Amniotic epithelial cell (primary cell): ENCODE measurements at regions not wholly inside any gene's neighbourhood (a gene's known extent, or its start where the extent isn't known, plus 50 kb on each side); places are given as distances from the start of the nearest gene placed in this dataset.
"Not testable (repeated sequence)": the region's sequence is repeated elsewhere in the genome, so short reads cannot be mapped to it uniquely, and the experiment has no call there.

Source experiments
- DNase-seq: peaks from one replicate; pipeline ENCODE4 v3.0.0-alpha.2; 2010; ENCODE audit warnings: low read depth

GRCh38 chr22:26806445-26807175 lies 149.2 kb downstream of the MIAT start:
- no peak for DNase-seq

DNA sequence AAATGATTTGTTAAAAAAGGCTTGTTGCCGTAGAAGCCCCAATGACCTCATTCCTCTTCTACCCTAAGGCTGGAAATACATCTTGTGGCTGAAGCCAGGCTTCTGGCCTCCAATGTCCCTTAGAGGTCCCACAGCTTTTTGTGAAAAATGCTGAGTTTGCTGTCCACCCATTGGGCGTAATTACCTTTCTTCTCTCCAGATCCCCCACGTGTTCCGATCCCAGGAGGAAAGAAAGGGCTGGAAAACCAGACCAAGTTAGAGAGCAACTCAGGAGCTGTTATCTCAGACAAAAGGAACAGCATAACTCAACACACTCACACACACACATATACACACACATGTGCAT lies 154.2 kb downstream of the MIAT start:
- no peak for DNase-seq

DNA sequence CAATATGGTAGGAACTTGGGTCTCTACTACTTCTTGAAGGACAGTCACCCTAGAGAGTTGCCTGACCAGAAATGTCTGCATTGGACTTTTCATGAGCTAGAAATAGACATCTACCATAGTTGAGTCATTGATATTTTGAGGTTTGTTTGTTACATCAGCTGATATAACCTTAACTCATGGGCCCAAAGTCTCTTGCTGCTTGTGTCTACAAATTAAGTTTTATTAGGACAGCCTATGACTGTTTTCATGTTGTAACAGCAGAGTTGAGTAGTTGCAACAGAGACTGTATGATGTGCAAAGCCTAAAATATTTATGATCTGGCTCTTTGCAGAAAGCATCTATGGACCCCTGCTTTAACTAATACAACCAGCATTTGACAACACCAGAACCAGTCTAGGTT lies 155.3 kb downstream of the MIAT start:
- DNase-seq, result peak; percentile 59

DNA sequence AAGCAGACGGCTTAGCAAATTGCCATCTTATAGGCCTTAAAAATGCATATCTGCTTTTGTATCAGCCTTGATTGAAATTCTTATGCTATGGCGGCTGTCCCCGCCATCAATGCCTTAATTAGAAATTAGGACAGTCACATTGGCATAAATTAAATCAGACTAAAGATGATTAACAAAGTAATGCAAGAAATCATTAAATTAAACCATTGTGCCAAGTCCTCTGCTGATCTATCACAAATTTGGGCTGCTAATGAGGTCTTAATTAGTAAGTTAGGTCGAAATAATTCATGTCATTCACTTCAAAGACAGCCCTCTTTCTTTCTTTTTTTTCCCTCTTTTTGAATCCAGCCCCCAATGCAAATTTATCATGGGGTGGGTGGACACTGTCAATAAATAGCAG lies 159.3 kb downstream of the MIAT start:
- DNase-seq, result no peak

DNA sequence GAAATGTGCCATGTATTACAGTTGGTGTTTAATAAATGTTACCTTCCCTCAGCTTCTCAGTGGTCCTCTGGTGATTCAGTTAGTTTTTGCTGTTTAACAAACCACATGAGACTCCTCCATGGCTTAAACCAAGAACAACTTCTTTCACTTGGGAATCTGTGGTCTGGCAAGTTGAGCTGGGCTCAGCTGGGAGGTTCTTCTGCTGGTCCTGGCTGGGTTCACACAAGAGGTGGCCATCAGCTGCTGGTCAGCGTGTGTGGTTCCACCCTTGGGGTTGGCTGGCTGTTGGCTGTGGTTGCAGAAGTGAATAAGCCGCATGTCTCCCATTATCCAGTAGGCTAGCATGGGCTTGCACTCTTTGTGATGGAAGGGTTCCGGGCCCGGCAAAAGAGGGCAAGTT lies 160.5 kb downstream of the MIAT start:
- no peak for DNase-seq

GRCh38 chr22:26821854-26822253 lies 164.5 kb downstream of the MIAT start:
- no peak for DNase-seq

- DNase-seq, result no peak
Measured at GRCh38 chr22:26822313-26822712, 164.9 kb downstream of the MIAT start.

- DNase-seq, result no peak
Measured at GRCh38 chr22:26823966-26824365, 166.6 kb downstream of the MIAT start.

DNA sequence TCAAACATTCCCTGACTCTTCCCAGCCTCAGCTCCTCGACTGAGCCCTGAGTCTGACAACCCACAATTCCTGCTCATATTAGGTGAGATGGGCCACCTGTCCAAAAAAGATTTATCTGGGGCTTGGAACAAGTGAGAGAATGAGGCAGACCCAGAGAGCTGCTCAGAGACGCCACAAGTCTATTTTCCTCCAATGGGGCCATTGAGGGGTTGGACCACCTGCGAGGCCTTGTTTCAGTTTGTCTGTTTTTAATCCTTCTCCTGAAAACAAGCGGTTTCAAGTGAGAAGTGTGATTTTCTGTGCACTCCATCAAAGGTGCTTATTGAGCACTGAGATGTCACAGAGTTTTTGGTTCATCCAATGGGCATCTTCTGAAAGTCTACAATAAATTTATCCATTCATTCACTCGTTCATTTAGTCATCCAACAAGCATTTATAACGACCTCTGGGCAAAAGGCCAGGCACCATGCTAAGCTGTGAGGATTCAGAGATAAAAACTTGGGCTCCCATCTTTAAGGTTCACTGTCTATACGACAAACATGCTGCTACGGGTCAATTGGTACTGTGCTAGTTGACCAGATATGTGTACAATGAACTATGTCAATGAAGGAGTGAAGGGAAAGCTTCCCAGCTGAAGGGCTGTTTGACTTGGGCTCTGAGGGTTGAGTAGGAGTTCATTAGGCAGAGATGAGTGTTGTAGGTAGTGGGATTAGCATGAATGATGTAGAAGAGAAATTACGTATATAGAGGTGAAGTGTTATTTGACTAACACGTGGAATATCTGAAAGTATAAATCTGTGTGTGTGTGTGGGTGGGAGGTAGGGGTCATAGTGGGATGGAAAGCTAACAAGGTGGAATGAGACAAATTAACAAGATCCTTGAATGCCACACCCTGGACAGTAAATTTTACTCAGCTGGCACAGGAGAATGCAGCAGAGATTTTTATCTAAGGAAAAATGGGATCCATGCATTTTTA lies 168.9 kb downstream of the MIAT start:
- DNase-seq, result no peak

- no peak for DNase-seq
Measured at GRCh38 chr22:26827611-26828010, 170.2 kb downstream of the MIAT start.

GRCh38 chr22:26828311-26828710 lies 170.9 kb downstream of the MIAT start:
- no peak for DNase-seq

DNA sequence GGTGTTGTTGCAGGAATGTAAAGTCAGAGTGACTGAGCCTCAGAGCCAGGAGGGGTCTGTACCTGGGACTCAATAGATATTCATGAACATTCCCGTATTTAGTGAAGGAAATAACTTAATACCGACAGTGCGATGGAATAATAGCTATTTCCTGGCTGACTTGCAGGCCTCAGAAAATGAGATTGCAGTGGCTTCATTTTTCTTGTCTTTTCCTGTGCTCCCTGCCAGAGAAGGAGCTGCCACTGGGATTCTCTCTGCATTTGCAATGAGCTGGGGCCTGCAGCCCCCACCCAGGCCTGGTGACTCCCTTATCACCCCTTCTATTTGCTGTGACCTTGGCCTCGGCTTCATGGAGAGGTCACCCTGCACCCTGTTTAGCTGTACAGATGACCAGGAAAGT lies 173.4 kb downstream of the MIAT start:
- no peak for DNase-seq

DNA sequence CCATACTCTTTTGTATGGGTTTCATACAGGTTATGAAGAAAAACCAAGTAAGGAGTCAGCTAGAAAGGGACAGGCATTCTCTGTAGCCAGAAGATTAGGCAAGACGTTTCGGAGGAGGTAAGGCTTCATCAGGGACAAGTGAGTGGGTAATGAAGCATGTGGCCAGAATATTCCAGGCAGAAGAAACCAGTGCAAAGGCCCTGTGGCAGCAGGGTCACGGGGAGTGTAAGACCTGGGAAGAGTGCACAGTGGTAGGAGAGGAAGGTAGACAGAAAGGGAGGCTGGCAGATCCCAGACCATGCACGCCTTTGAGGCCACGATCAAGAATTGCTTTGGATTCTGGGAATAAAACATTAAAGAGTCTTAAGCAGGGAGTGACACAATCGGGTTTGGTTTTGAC lies 177.6 kb downstream of the MIAT start:
- no peak for DNase-seq

- peak; percentile 41 for DNase-seq
Measured at GRCh38 chr22:26835929-26836528, 178.6 kb downstream of the MIAT start.

DNA sequence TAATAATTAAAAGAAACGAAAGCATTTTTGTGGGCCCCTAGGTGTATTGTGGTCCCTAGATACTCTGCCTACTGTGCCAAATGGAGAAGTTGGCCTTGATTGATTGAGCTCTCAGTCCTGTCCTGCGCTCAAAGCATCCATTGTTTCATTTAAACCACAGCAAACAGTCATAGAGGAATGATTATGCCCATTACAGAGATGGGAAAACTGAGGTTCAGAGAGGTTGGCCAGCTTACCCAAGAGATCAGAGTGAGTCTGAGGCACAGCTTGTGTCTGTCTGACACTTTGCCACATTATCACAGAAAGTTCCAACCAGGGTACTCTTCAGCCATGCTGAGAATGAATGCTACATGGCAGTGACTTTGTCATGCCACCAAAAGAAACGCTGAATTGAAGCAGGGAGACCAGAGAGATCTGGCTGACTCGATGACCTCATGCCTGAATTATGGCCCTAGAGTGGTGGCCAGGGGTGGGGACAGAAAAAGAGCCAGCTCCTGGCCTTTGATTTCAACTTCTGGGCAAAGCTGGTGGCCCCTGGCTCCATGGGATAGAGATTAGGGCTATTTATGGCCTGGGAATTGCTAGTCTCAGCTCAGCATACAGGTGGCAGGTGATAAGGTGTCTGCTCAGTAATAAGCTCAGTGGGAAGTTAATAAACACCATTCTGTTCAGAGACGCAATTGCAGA lies 180.5 kb downstream of the MIAT start:
- DNase-seq, result no peak

DNA sequence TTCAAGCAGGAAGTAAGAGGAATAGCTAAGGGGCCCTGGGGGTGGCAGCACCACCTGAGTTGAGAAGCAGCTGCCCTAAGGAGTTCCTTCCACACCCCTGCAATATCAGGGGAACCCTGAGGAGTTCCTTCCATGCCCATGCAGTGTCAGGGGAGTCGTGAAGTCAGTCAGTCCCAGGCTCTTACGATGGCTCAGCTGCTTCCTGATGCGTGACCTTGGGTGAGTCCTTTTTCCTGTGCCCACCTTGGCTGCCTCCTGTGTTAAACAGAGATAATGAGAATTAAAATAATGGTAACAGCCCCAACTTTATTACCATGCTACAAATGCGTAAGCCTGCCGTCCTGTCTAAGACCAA lies 181.1 kb downstream of the MIAT start:
- no peak for DNase-seq

GRCh38 chr22:26839216-26839615 lies 181.8 kb downstream of the MIAT start:
- DNase-seq, result no peak

DNA sequence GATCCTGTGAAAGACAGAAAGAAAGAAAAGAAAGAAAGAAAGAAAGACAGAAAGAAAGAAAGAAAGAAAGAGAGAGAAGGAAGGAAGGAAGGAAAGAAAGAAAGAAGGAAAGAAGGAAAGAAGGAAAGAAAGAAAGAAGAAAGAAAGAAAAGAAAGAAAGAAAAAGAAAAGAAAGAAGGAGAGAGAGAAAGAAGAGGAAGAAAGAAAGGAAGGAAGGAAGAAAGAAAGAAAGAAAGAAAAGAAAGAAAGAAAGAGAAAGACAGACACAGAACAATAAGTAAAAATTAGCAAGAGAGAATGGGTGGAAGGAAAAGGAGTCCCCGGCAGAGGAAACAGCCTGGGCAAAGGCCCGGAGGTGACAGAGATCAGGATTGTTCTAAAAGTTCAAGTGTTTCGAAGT lies 183.4 kb downstream of the MIAT start:
- DNase-seq, result not testable (repeated sequence)

- DNase-seq, result no peak
Measured at GRCh38 chr22:26842103-26842502, 184.7 kb downstream of the MIAT start.

DNA sequence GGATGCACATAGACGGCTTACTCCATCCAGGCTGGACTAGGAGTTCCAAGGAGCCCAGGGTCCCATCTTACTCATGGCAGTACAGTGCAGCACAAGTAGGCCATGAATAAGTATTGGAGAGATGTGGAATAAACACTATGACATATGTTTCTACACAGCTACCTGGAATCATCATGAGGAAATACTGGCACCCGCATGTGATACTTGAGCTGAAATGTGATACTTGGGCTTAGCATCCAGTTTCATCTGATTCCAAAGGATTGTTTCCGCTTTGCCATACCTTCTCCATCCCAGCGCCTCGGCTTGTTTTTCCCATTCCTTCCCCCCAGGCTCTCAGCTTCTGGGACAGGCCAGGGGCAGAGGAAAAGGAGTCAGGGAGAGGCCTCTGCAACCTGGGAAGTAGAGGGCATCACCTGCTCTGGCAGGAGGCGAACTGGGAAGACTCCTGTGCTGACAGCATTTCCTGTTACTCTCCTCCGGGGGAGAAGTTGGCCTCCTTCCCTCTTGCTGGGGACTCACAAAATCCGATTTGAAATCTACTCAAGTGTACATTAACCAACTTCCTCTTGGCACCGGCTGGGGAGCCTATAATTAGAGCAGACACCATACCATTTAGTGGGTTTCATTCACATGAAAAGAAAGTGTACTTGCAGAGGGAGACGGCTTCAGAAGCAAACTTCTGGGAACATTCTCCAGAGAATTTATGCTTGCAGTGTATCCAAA lies 187.8 kb downstream of the MIAT start:
- DNase-seq, result no peak

- no peak for DNase-seq
Measured at GRCh38 chr22:26846076-26846475, 188.7 kb downstream of the MIAT start.

GRCh38 chr22:26846645-26847044 lies 189.3 kb downstream of the MIAT start:
- DNase-seq, result peak; percentile 54
